NCI-H526 treated with DMSO at 0.1 percent for 48 hours (cell line): ENCODE measurements at regions not wholly inside any gene's neighbourhood (a gene's known extent, or its start where the extent isn't known, plus 50 kb on each side); places are given as distances from the start of the nearest gene placed in this dataset.

Experiments used
- DNase-seq: peaks from one replicate; lab custom pipeline; 2025; lab: John Stamatoyannopoulos, UW

DNA sequence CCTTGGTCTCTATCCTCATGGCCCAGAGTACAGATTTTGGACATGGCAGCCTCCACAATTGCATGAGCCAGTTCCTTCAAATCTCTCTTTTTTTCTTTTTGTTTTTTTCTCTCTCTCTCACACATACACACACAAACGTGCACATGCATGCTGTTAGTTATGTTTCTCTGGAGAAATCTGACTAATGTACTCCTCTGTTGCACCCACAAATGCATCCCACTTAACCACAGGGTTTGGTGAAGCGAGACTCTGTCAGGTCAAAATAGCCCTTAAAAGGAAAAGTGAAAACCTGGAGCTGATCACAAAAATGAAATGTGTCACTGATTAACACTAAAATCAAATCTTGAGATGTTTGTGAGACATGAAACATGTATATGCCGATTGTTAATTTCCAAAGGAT lies 374.6 kb upstream of the ARGLU1 start:
- no peak for DNase-seq

- no peak for DNase-seq
Measured at GRCh38 chr13:106941779-106942178, 373.8 kb upstream of the ARGLU1 start.

DNA sequence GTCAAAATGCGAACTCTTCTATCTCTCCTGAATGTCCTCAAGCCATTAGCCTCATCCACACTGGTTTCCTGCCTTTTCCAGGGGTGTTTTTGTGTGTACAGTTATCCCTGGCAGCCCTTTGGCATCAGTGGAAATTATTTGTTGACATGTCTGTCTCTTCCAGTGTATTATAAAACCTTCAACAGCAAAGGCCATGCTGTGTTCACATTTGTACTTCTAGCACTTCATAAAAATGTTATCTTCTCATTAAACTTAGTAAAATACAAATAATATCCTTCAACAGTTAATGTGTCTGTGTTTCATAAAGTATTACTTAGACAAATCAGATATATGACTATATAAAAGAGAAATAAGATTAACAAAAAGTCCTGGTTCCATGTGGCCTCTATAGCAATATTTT lies 359.5 kb upstream of the ARGLU1 start:
- no peak for DNase-seq

GRCh38 chr13:106922384-106922783 lies 354.4 kb upstream of the ARGLU1 start:
- DNase-seq: no peak

- no peak for DNase-seq
Measured at GRCh38 chr13:106919638-106920037, 351.7 kb upstream of the ARGLU1 start.

GRCh38 chr13:106919133-106919532 lies 351.2 kb upstream of the ARGLU1 start:
- no peak for DNase-seq

DNA sequence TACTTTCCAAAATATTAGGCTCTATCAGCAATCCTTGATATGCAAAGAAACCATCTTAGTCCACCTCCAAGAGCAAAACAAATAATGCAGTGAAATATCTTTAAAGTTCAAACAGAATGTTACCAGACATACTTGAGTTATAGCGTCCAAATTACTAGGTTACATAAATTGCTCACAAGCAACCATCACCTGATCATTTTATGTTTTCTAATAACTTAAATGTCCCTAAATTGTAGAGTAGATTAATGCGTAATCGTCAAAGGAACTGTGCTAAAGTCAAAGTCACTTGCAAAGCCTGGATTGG lies 350.6 kb upstream of the ARGLU1 start:
- no peak for DNase-seq

GRCh38 chr13:106917673-106918556 lies 350.0 kb upstream of the ARGLU1 start:
- peak; percentile 32 for DNase-seq

DNA sequence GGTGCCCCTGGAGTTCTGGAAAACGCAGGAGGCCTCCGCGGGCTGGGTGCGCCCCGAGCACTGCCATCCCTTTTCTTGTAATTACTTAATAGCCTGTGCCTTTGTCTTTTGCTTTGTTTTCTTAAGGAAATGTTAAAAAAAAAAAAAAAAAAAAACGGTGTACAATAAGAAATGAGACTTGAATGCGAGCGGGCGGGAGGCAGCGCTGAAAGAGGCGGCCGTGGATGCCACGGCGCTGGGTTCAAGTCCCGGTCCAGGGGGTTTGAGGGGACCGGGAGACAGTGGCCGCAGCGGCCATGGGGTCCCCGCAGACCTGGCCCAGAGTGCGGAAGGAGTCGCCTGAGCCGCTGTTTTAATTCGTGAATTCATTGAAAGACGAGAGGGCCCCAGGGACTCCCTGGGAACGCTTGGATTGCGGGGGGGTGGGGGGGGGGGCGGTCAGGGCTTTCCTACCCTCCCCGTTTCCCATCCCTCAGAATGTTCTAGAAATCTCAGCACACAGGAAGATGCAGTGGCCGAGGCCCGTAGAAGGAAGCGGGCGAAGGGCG lies 349.2 kb upstream of the ARGLU1 start:
- no peak for DNase-seq

DNA sequence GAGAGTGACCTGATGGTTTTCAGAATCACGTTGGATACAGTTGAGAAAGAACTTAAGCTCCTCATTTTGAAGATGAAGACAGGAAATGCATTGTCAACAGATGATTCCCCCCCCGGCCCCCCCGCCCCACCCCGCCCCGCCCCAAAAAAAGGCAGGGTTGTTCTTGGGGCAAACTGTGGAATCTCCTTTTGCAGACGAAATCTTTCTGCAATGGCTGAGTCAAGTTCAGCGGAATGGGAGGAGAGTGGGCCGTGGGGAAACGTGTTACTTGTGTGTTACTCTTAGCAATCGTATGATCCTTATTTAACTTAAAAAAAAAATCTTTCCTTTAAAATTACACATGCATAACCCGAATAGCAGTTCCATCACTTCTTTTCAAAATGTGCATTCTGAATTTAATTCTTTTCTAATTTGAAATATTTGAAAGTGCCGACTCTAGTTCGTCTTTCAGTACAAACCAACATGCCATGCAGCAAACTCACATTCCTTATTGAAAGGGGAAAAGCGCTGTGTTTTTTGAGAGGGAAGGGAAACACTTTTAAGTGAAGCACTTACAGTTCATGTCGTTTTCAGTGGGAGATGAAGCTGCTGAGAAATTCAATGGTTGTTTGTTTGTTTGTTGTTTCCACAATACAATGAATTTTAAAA lies 348.5 kb upstream of the ARGLU1 start:
- no peak for DNase-seq

GRCh38 chr13:106915146-106915545 lies 347.2 kb upstream of the ARGLU1 start:
- DNase-seq: no peak

DNA sequence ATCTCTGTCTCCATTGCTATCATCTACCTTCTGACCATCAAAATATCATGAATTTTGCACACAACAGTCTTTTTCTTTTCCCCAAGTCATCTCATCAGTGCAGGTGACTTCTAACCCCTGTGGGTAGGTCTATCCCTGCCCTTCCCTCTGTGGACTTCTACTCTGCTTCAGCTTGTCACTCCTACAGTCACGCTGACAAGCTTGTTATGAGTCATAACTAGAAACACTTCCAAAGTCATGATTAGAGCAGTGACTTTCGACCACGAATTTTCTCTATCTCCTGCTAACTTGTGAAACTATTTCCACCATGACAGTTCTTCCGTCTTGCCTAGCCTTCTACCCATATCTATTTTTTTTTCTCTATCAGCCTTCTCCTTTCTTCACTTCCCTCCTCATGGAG lies 343.7 kb upstream of the ARGLU1 start:
- DNase-seq: no peak

DNA sequence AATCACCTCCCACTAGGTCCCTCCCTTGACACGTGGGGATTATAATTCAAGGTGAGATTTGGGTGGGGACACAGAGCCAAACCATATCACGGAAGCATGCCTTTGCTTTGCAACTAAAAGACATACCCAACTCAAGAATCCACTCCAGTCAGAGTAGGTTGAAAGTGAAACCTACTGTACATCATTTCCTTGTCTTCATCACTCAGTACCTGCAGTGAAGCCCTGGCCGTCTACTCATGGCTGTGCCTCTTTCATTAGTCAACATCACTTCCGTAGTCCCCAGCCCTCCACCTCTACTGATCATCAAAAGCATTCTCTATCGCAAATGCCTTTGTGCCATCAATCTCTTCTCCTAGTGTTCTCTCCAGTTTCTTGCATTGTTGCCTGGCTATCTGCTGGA lies 343.1 kb upstream of the ARGLU1 start:
- no peak for DNase-seq

DNA sequence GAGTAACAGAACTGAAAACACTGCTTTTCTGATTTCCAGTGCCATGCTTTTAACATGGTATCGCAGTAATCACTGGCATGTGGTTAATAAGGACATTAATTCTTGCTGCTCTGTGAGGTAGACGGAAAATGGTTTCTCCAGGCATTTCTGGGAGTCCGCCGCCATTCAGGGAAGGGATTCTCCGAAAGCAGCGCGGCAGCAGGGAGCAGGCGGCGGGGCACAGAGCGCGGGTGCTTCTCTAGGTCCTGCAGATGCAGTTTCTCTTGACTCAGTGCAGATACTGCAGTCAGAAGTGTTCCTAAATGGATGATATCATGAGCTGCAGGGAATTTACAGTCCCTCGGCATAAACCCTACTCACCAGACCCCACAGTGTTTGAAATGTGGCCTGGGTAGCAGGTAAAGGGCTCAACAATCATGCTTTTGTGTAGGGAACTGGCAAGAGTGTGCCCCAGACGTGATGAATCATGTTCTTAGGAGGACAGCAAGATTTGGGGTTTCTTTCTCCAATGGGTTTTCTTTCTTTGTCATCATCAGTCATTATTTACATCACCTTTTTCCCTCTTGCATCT lies 338.6 kb upstream of the ARGLU1 start:
- no peak for DNase-seq

GRCh38 chr13:106905380-106906162 lies 337.6 kb upstream of the ARGLU1 start:
- DNase-seq: no peak

DNA sequence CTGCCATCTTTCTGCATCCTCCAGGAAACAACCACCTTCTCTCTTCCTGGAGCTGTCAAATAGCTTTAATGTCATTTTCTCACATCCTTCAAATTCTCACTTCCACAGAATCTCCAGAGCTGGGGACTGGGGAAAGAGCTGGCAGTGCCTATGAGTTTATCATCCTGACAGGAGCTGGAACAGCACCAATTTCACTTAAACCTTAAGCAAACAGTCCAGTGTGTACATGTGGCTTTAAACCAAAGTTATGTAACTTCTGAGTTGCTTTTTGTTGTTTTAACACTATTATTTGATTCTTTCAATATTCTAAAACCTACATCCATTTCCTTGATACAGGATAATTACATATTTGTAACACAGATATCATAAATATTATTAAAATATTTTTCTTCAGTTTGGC lies 331.5 kb upstream of the ARGLU1 start:
- no peak for DNase-seq

GRCh38 chr13:106898231-106898630 lies 330.3 kb upstream of the ARGLU1 start:
- no peak for DNase-seq

DNA sequence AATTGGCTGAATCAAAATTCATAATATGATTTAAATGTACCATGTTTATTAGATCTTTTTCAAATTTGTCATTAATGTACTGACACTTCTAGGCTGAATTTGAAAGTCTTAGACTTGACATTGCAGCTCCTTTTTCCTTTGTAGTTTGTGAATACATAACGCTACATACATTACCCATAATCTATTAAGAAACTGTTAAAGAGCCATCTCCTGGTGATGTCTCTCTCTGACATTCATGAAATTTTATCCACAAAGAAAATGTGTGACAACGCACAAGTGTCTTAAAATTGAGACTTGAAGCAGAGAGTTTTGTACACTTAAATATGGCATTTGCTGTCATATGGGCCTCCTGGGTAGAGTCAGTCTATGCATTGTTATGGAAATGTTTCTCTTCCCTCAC lies 320.2 kb upstream of the ARGLU1 start:
- no peak for DNase-seq

DNA sequence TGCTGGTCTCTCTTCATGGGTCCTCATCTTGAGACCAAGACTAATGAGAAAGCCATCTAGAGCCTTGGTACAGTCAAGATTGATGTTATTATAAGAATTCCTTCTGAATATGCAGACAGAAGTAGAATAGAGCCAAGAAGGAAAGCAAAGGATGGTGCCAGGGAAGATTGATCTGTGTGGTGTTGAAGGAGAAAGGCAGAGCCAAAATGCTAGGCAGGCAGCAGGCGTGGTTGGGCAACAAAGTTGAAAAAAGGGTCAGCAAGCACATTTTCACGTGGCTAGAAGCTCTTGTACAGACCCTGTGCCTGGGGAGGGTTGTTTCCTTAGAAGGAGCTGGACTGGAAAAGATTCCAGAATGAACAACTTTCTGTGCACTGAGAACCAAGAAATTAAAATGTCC lies 319.7 kb upstream of the ARGLU1 start:
- DNase-seq: no peak

DNA sequence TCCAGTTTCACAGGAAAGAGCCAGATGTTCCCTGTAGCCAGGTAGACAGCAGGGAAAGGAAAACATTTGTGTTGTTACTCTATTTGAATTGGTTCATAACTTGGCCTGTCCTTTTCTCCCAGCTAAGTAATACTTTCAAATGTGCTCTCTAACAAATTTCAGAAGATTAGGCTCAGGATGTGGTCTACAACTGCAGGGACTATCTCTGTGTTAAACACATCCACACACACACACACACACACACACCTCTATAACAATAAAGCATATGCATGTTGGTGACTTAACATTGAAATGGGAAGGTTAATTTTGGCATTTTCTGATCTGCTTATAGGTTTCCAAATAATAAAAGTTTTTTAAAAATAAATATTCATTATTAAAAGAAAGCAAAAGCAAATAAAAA lies 316.0 kb upstream of the ARGLU1 start:
- no peak for DNase-seq

- no peak for DNase-seq
Measured at GRCh38 chr13:106882246-106882645, 314.3 kb upstream of the ARGLU1 start.

GRCh38 chr13:106879806-106880205 lies 311.9 kb upstream of the ARGLU1 start:
- no peak for DNase-seq
